ENCODE measurements at regions not wholly inside any gene's neighbourhood (a gene's known extent, or its start where the extent isn't known, plus 50 kb on each side); places are given as distances from the start of the nearest gene placed in this dataset.

DNA sequence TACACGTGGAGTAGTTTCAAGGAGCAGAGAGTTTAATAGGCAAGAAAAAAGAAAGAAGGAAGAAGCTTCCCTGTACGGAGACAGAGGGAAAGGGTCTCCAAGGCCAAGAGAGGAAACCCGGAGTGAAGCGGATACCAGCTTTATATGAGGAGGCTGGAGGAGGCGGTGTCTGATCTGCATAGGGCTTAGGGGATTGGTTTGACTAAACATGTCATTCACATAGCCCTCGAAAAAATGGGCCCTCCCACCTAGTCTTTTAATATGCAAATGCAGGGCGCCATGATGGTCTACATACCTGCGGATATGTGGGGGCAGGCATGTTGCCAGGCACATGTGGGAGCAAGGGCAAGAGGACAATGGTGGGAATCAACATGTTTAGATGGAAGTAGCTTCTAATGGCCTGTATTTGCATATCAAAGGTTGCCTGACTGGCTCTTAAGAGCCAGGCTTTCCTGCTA, 103.1 kb upstream of the UGT8 start:
- H3K27me3 ChIP-seq (ENCODE audit: control insufficient read depth, insufficient read depth, low read length), result no peaks in the 10 kb centered on the region
- H3K4me3 ChIP-seq (ENCODE audit: insufficient read depth, low read depth, low read length), result no peak overlapping the region
- peak; percentile 12 for DNase-seq
- no peaks in the 10 kb centered on the region; the same call in 1 of the 2 replicates for H3K36me3 ChIP-seq (replicated peaks; ENCODE audit: control insufficient read depth, insufficient read depth, low read length)

DNA sequence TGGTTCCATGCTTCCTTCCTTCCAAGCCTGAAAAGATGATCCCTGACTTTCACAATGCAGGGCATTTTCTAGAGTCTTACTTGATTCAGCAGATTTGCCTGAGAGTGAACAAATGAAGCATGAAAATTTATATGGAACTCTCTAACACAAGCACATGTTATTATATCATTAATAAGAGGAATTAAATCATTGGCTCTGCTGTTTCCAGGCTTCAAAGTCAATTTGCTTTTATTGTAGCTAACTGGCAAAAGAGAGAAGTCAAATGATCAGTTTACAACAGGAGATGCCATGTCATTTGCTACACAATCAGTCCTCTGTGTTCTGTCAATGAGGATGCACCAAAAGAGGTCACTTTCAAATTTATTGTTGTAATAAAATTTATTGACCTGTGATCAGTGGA, 101.5 kb upstream of the UGT8 start:
- Histone ChIP-seq H3K27me3 (ENCODE audit: control insufficient read depth, insufficient read depth, low read length) (no peaks in the 10 kb centered on the region), H3K4me3 (ENCODE audit: insufficient read depth, low read depth, low read length) (no peak overlapping the region), H3K36me3 (replicated peaks; ENCODE audit: control insufficient read depth, insufficient read depth, low read length) (no peaks in the 10 kb centered on the region)
- DNase-seq, result no peak

DNA sequence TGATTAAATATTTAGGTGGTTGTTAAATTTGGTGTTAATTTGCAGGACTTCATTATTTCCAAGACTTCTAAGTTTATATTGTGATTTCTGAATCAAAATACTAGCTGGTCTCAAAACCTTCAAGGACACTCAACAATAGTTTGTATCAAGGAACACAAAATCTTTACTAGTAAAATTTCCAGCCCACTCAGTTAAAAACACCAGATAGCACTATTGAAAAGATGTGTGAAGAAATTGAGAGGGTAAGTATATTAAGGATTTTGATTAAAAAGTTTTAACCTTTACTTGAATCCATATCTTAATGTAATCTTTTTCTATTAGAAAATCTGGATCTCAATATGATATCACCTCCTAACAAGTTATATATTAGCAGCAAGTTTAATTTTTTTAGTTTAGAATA, 89.3 kb upstream of the UGT8 start:
- no peak overlapping the region for H3K4me3 ChIP-seq (ENCODE audit: insufficient read depth, low read depth, low read length)
- no peaks in the 10 kb centered on the region for H3K27me3 ChIP-seq (ENCODE audit: control insufficient read depth, insufficient read depth, low read length)
- no peaks in the 10 kb centered on the region for H3K36me3 ChIP-seq (replicated peaks; ENCODE audit: control insufficient read depth, insufficient read depth, low read length)

DNA sequence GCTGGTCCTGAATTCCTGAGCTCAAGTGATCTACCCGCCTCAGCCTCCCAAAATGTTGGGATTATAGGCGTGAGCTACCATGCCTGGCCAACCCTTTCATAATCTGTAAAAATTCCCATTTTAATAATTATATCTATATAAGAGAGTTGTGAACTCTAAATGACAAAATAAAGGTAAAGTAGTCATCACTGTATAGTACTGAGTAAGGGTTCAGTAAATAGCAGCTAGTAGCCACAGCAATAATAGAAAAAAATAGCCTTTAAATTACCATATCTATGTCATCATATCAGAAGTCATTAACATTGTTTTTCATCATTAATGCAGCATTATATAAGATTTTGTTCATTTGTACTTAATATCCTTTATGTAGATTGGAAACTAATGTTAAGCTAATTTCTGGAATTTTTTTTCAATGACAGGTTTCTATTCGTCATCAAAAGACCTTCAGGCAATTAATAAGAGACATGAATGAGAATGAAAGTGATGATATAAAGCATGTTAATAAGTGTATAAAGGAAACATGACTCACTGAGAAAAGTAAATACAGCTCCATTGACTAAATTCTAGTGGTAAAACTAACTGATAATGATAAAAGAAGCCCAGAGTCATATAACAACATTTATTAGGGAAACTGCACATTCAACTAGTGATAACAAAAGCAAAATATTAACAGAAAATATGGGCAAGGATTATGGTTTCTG, 85.9 kb upstream of the UGT8 start:
- no peak for DNase-seq
- H3K27me3 ChIP-seq (ENCODE audit: control insufficient read depth, insufficient read depth, low read length), result no peaks in the 10 kb centered on the region
- H3K36me3 ChIP-seq (replicated peaks; ENCODE audit: control insufficient read depth, insufficient read depth, low read length), result no peaks in the 10 kb centered on the region
- H3K4me3 ChIP-seq (ENCODE audit: insufficient read depth, low read depth, low read length), result no peak overlapping the region

More for the DNA sequence above, 89.3 kb upstream of the UGT8 start:
- DNase-seq, result no peak

DNA sequence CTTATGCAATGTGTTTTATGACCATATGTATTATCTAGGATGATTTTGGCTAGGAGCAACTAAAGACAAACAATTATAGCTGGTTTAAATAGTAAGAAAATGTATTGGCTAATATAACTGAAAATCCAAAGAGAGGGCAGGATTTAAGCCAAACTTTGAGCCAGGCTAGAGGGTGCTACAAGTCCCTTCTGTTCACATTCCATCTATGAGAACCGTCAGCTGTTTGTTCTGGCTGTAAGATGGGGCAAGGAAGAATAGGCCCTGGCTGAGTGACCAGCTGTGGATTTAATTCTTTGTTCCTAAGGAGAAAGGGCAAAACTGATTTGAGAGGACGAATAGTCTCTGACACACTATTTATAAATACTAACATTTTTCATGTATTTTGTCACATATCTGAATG, 79.2 kb upstream of the UGT8 start:
- H3K4me3 ChIP-seq (ENCODE audit: insufficient read depth, low read depth, low read length), result no peak overlapping the region
- no peaks in the 10 kb centered on the region for H3K36me3 ChIP-seq (replicated peaks; ENCODE audit: control insufficient read depth, insufficient read depth, low read length)
- DNase-seq, result no peak
- H3K27me3 ChIP-seq (ENCODE audit: control insufficient read depth, insufficient read depth, low read length), result no peaks in the 10 kb centered on the region

DNA sequence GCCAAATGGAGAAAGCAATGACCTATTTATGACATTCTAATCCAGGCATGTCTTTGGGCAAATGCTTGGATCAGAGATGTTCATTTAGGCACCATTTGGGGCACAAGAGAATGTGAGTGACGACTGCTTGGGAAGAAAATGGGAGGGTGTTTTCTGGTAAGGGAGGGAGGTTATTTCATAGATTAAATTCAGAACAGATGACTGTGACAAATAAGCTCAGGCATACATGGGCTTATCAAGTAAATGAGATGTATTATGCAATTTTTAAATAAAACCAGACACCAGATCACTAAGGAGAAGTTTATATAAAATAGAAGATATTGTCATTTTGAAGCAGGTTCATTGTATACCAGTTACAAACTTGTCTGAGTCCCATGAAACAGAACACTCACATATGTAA, 71.4 kb upstream of the UGT8 start:
- DNase-seq, result no peak
- Histone ChIP-seq H3K4me3 (ENCODE audit: insufficient read depth, low read depth, low read length) (no peak overlapping the region), H3K27me3 (ENCODE audit: control insufficient read depth, insufficient read depth, low read length) (no peaks in the 10 kb centered on the region), H3K36me3 (replicated peaks; ENCODE audit: control insufficient read depth, insufficient read depth, low read length) (no peaks in the 10 kb centered on the region)

DNA sequence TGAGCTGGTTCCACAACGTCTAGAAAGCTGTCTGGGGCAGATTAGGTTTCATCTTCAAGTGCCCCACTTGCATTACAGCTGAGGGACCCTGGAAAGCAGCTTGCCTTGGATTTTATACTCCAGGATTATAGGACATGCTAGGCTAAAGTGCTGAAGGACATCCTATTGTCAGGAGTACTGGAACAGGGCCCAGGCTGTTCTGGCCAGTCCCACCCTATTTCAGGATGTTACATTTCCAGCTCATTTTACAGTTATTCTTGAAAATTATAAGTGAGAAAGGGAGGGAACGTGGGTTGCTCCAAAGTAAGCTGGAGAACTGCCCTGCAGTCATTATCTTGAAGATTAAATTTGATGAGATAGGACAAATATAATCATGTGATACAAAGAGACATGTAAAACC, 71.0 kb upstream of the UGT8 start:
- DNase-seq, result no peak
- Histone ChIP-seq H3K36me3 (replicated peaks; ENCODE audit: control insufficient read depth, insufficient read depth, low read length) (no peaks in the 10 kb centered on the region), H3K27me3 (ENCODE audit: control insufficient read depth, insufficient read depth, low read length) (no peaks in the 10 kb centered on the region), H3K4me3 (ENCODE audit: insufficient read depth, low read depth, low read length) (no peak overlapping the region)

DNA sequence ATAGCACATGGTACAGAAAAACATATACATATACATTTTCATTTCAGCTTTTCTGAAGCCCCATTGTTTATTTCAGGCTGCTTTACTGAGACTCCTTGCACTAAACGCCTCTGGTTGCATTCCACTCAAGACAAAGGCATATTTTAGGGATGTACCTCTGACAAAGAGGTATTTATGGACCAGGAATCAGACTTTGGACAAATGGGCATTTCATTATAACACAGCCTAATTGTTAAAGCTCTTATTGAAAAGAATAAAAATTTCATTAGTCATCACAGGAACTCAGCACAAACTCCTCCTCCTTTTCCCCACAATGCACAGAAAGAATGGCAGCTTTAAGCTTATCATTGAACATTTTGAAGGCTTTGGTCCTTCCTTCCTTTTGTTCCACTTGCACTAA, 62.9 kb upstream of the UGT8 start:
- Histone ChIP-seq H3K36me3 (replicated peaks; ENCODE audit: control insufficient read depth, insufficient read depth, low read length) (no peaks in the 10 kb centered on the region), H3K27me3 (ENCODE audit: control insufficient read depth, insufficient read depth, low read length) (no peaks in the 10 kb centered on the region), H3K4me3 (ENCODE audit: insufficient read depth, low read depth, low read length) (no peak overlapping the region)
- DNase-seq, result no peak

DNA sequence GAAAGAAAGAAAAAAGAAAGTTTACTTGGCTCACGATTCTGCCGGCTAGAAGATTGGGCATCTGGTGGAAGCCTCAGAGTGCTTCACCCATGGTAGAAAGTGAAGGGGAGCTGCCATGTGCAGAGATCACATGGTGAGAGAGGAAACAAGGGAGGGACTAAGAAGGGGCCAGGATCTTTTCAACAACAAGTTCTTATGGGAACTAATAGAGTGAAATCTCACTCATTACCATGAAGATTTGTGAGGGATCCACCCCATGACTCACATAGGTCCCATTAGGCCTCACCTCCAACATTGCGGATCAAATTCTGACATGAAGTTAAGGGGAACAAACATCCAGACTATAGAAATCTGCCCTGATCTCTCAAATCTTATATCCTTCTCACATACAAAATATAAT, 61.3 kb upstream of the UGT8 start:
- no peaks in the 10 kb centered on the region for H3K36me3 ChIP-seq (replicated peaks; ENCODE audit: control insufficient read depth, insufficient read depth, low read length)
- no peak for DNase-seq
- no peak overlapping the region for H3K4me3 ChIP-seq (ENCODE audit: insufficient read depth, low read depth, low read length)
- no peaks in the 10 kb centered on the region for H3K27me3 ChIP-seq (ENCODE audit: control insufficient read depth, insufficient read depth, low read length)

DNA sequence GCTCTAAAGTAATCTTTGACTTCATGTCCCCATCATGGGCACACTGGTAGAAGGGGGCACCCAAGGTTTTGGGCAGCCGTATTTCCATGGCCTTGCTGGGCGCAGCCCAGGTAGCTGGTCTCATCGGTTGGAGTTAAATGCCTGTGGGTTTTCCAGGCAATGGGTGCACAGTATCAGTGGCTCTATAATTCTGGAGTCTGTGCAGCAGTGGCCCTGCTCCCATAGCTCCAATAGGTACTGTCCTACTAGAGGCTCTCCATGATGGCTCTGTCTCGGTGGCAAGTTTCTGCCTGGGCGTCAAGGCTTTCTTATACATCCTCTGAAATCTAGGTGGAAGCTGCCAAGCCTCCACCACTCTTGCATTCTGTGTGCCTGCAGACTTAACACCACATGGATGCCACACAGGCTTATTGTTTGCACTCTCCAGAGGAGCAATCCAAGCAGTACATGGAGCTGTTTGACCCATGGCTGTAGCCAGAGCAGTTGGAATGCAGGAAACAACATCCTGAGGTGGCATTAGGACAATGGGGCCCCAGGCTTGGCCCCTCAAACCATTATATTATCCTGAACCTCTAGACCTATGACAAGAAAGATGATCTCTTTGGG, 60.5 kb upstream of the UGT8 start:
- H3K4me3 ChIP-seq (ENCODE audit: insufficient read depth, low read depth, low read length), result no peak overlapping the region
- no peaks in the 10 kb centered on the region for H3K36me3 ChIP-seq (replicated peaks; ENCODE audit: control insufficient read depth, insufficient read depth, low read length)
- no peak for DNase-seq
- no peaks in the 10 kb centered on the region for H3K27me3 ChIP-seq (ENCODE audit: control insufficient read depth, insufficient read depth, low read length)

DNA sequence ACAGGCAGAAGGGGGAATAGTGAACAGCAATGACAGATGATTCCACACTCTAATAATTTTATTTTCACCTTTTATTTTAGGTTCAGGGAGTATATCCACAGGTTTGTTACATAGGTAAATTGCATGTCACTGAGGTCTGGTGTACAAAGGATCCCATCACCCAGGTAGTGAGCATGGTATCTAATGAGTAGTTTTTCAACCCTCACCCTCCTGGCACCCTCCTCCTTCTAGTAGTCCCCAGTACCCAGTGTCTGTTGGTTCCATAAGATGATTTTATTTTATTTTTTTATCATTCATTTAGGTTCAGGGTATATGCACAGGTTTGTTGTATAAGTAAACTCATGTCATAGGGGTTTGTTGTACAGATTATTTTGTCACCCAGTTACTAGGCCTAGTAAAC, 58.6 kb upstream of the UGT8 start:
- Histone ChIP-seq H3K27me3 (ENCODE audit: control insufficient read depth, insufficient read depth, low read length) (no peaks in the 10 kb centered on the region), H3K36me3 (replicated peaks; ENCODE audit: control insufficient read depth, insufficient read depth, low read length) (no peaks in the 10 kb centered on the region)

DNA sequence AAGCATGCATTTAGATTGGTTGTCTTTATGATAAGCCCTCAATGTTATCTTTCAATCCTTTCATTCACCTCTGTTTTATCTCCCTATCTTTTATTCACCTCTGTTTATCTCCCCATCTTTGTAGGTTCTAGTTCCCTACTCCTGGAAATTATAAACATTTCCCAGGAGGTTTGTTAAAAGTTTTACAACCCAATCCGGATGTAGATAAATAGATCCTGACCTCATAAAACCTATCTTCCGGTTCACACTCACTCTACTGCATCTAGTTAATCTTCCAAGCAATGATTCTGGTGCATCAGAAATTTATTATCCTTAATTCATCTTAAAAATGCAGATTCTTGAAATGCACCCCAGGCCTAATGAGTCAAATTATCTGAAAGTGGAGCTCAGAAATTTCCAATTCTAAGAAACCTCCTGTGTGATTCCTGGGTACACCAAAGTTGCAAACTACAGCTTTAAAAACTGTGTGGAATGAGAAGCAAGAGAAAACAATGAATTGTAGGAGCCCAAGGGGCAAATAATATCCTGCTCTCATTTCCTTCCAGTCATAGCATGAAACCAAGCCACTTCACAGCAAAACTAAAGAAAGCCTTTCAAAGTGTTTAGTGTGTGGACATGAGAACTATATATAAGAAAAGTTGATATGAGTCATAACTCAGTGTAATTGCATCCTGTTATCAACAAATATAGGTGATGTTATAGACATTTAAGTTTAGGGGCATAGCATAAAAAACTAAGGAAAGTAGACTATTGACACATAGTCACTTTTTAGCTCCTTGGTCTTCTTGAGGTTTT, 51.1 kb upstream of the UGT8 start:
- Histone ChIP-seq H3K4me3 (ENCODE audit: insufficient read depth, low read depth, low read length) (no peak overlapping the region), H3K27me3 (ENCODE audit: control insufficient read depth, insufficient read depth, low read length) (no peaks in the 10 kb centered on the region), H3K36me3 (replicated peaks; ENCODE audit: control insufficient read depth, insufficient read depth, low read length) (no peaks in the 10 kb centered on the region)
- no peak for DNase-seq

More for the DNA sequence above, 58.6 kb upstream of the UGT8 start:
- no peak overlapping the region for H3K4me3 ChIP-seq (ENCODE audit: insufficient read depth, low read depth, low read length)
- DNase-seq, result no peak

Data from H7 (cell line).